Tibial nerve (tissue), 4 donors: ENCODE measurements at regions not wholly inside any gene's neighbourhood (a gene's known extent, or its start where the extent isn't known, plus 50 kb on each side); places are given as distances from the start of the nearest gene placed in this dataset.

Source experiments
- EP300 ChIP-seq, 2 donors: sonication (generic); formaldehyde crosslinking; IDR thresholded peaks; one replicate each; pipeline ENCODE4 v1.6.1; 2017; ENCODE audit warnings: antibody characterized with exemption in 2 of 2, mild to moderate bottlenecking in 1 of 2
- TF ChIP-seq, protein P1 (sequence below), 5 experiments: fragments of 200-600 bp in 3 of 5; fragments of 450-650 bp in 2 of 5; sonication (generic) in 3 of 5; IDR thresholded peaks; one replicate each; pipeline ENCODE4 v1.5.1; 2016 to 2019; ENCODE audit warnings: antibody characterized with exemption in 5 of 5, mild to moderate bottlenecking in 3 of 5, moderate library complexity in 2 of 5

DNA sequence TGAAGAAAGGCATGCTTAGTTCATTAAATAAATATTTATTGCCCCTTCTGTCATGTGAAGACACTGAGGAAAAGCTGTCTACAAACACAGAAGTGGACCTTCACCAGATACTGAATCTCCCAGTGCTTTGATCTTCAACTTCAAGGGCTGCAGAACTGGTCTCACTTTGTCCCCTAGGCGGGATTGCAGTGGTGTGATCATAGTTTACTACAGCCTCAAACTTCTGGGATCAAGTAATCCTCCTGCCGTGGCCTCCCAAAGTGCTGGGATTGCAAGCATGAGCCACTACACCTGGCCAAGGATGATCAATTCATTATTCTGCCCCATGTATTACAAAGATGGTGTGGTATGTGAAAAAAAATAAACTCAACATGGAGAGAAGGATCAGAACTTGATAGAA is 496.2 kb upstream of the HS3ST5 start:
- TF ChIP-seq, protein P1, sequence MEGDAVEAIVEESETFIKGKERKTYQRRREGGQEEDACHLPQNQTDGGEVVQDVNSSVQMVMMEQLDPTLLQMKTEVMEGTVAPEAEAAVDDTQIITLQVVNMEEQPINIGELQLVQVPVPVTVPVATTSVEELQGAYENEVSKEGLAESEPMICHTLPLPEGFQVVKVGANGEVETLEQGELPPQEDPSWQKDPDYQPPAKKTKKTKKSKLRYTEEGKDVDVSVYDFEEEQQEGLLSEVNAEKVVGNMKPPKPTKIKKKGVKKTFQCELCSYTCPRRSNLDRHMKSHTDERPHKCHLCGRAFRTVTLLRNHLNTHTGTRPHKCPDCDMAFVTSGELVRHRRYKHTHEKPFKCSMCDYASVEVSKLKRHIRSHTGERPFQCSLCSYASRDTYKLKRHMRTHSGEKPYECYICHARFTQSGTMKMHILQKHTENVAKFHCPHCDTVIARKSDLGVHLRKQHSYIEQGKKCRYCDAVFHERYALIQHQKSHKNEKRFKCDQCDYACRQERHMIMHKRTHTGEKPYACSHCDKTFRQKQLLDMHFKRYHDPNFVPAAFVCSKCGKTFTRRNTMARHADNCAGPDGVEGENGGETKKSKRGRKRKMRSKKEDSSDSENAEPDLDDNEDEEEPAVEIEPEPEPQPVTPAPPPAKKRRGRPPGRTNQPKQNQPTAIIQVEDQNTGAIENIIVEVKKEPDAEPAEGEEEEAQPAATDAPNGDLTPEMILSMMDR (IDR thresholded peaks at IDR 0.05), result no peak
- no peak for TF ChIP-seq EP300 (IDR thresholded peaks at IDR 0.05)
